ENCODE measurements at regions not wholly inside any gene's neighbourhood (a gene's known extent, or its start where the extent isn't known, plus 50 kb on each side); places are given as distances from the start of the nearest gene placed in this dataset.

DNA sequence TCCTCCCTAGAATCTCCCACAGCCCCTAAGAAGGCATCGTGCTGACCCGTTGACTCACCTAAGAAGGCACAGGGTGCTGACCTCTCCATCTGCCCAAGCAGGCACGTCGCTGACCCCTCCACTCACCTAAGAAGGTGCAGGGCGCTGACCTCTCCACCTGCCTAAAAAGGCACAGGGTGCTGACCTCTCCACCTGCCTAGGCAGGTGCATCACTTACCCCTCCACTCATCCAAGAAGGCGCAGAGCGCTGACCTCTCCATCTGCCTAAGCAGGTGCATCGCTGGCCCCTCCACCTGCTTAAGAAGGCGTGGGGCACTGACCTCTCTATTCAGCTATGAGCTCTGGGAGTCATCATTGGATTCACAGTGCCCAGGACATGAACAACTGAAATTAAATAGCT is 54.4 kb upstream of the FCN1 start:
- DNase-seq (ENCODE audit: low read depth, low spot score): no peak
- ChIA-PET CTCF (no interaction called here), RAD21 (ENCODE audit: low non-redundant PET in 1 of 2, low total read pairs in 2 of 2, uncharacterized antibody in 2 of 2, unreplicated experiment in 2 of 2) (no interaction called here), POLR2A (no interaction called here)
- Histone ChIP-seq H3K9me3 (ENCODE audit: control insufficient read depth in 1 of 2, insufficient read depth in 1 of 2, low read depth in 1 of 2, low read length in 2 of 2) (no peaks in the 10 kb centered on the region), H4K20me1 (ENCODE audit: insufficient read depth) (no peaks in the 10 kb centered on the region), H3K4me3 (replicated peaks in 1 of 2; ENCODE audit: low read depth in 1 of 2, low read length in 2 of 2) (no peak overlapping the region), H3K36me3 (ENCODE audit: control insufficient read depth in 1 of 2, insufficient read depth in 2 of 2, low read length in 2 of 2) (no peaks in the 10 kb centered on the region), H3K27ac (ENCODE audit: low read depth, low read length) (no peak overlapping the region), H3K27me3 (ENCODE audit: insufficient read depth, low read length) (peaks cover 67% of the 10 kb centered on the region), H2AFZ (ENCODE audit: low read depth, low read length, poor library complexity, severe bottlenecking) (no peak overlapping the region), H3K9ac (ENCODE audit: low read length) (no peak overlapping the region), H3K9me2 (ENCODE audit: insufficient read depth) (no peaks in the 10 kb centered on the region), H3K79me2 (ENCODE audit: insufficient read depth, low read length) (no peaks in the 10 kb centered on the region), H3K4me2 (ENCODE audit: low read length) (no peak overlapping the region), H3K4me1 (ENCODE audit: control insufficient read depth in 1 of 2, insufficient read depth in 2 of 2, low read length in 2 of 2) (no peaks in the 10 kb centered on the region)
- TF ChIP-seq ZFX (IDR thresholded peaks at IDR 0.05) (no peak), SRF (IDR thresholded peaks at IDR 0.05; ENCODE audit: low read depth) (no peak)
- TF ChIP-seq, protein P1, sequence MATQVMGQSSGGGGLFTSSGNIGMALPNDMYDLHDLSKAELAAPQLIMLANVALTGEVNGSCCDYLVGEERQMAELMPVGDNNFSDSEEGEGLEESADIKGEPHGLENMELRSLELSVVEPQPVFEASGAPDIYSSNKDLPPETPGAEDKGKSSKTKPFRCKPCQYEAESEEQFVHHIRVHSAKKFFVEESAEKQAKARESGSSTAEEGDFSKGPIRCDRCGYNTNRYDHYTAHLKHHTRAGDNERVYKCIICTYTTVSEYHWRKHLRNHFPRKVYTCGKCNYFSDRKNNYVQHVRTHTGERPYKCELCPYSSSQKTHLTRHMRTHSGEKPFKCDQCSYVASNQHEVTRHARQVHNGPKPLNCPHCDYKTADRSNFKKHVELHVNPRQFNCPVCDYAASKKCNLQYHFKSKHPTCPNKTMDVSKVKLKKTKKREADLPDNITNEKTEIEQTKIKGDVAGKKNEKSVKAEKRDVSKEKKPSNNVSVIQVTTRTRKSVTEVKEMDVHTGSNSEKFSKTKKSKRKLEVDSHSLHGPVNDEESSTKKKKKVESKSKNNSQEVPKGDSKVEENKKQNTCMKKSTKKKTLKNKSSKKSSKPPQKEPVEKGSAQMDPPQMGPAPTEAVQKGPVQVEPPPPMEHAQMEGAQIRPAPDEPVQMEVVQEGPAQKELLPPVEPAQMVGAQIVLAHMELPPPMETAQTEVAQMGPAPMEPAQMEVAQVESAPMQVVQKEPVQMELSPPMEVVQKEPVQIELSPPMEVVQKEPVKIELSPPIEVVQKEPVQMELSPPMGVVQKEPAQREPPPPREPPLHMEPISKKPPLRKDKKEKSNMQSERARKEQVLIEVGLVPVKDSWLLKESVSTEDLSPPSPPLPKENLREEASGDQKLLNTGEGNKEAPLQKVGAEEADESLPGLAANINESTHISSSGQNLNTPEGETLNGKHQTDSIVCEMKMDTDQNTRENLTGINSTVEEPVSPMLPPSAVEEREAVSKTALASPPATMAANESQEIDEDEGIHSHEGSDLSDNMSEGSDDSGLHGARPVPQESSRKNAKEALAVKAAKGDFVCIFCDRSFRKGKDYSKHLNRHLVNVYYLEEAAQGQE (IDR thresholded peaks at IDR 0.05; ENCODE audit: low read depth): no peak
- TF ChIP-seq, protein P2, sequence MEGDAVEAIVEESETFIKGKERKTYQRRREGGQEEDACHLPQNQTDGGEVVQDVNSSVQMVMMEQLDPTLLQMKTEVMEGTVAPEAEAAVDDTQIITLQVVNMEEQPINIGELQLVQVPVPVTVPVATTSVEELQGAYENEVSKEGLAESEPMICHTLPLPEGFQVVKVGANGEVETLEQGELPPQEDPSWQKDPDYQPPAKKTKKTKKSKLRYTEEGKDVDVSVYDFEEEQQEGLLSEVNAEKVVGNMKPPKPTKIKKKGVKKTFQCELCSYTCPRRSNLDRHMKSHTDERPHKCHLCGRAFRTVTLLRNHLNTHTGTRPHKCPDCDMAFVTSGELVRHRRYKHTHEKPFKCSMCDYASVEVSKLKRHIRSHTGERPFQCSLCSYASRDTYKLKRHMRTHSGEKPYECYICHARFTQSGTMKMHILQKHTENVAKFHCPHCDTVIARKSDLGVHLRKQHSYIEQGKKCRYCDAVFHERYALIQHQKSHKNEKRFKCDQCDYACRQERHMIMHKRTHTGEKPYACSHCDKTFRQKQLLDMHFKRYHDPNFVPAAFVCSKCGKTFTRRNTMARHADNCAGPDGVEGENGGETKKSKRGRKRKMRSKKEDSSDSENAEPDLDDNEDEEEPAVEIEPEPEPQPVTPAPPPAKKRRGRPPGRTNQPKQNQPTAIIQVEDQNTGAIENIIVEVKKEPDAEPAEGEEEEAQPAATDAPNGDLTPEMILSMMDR (IDR thresholded peaks at IDR 0.05 in 2 of 3, conservative IDR thresholded peaks at IDR 0.05 in 1 of 3; ENCODE audit: borderline replicate concordance in 1 of 3, insufficient read depth in 1 of 3, low read depth in 2 of 3, low read length in 2 of 3): no peak
- intact Hi-C loops (cut with micrococcal nuclease): no loop called here
- ATAC-seq: no peak
- no TSS peak for BruUV-seq (replicated peaks)

Data from HCT116 (cell line).